Transverse colon (tissue), 4 donors: ENCODE measurements at regions not wholly inside any gene's neighbourhood (a gene's known extent, or its start where the extent isn't known, plus 50 kb on each side); places are given as distances from the start of the nearest gene placed in this dataset.

Experiments used
- DNase-seq: peaks from one replicate; pipeline ENCODE4 v3.0.0-alpha.2; 2019
- H3K27ac ChIP-seq, 4 donors: fragments of 200-600 bp; sonication (generic); 2 replicates each; pipeline ENCODE4 v1.5.1; 2016 to 2018; ENCODE audit warnings: inconsistent platforms in 4 of 4
- H3K27me3 ChIP-seq: fragments of 200-600 bp; sonication (generic); 2 replicates; pipeline ENCODE4 v1.5.1; 2017; ENCODE audit warnings: inconsistent platforms
- H3K36me3 ChIP-seq, 4 donors: fragments of 200-600 bp; sonication (generic); 2 replicates each; pipeline ENCODE4 v1.5.1; 2017 to 2019; ENCODE audit warnings: inconsistent platforms in 4 of 4
- H3K4me1 ChIP-seq, 4 donors: fragments of 200-600 bp; sonication (generic); 2 replicates each; pipeline ENCODE4 v1.5.1; 2017 to 2020; ENCODE audit warnings: inconsistent platforms in 4 of 4
- H3K4me3 ChIP-seq, 4 donors: fragments of 200-600 bp; sonication (generic); 1 replicate in 1 of 4; 2 replicates in 3 of 4; pipeline versions ENCODE4 v1.5.1 to v1.6.1; 2017 to 2019; ENCODE audit warnings: inconsistent platforms in 4 of 4
- H3K9me3 ChIP-seq, 2 donors: fragments of 200-600 bp; sonication (generic); 2 replicates each; pipeline ENCODE4 v1.5.1; 2017 to 2019; ENCODE audit warnings: inconsistent platforms in 2 of 2
- EP300 ChIP-seq: sonication (generic); formaldehyde crosslinking; IDR thresholded peaks from one replicate; pipeline ENCODE4 v1.6.1; 2017; ENCODE audit warnings: antibody characterized with exemption, low read depth
- POLR2A ChIP-seq: fragments of 450-650 bp; IDR thresholded peaks from one replicate; pipeline ENCODE4 v1.6.1; 2016; ENCODE audit warnings: antibody characterized with exemption, mild to moderate bottlenecking, moderate library complexity
- POLR2AphosphoS5 ChIP-seq, 3 donors: sonication (generic); formaldehyde crosslinking; IDR thresholded peaks; one replicate each; pipeline ENCODE4 v1.6.1; 2016; ENCODE audit warnings: antibody characterized with exemption in 3 of 3
- WGBS, 2 donors: methylation state at CpG; one replicate each; pipeline ENCODE4 v1.1.5; 2018; ENCODE audit warnings: low coverage in 1 of 2; 5-methylcytosine and 5-hydroxymethylcytosine counted together
- in situ Hi-C, 4 donors: fragments of 200-750 bp; cut with MboI; loops; one replicate each; pipeline versions ENCODE4 v1.15.0 to v1.15.1; 2017; ENCODE audit warnings: low sequenced_read_pairs in 3 of 4, low pct_ligation_motif_present in 1 of 4, low pct_unique_long_range_greater_than_20kb in 1 of 4
- intact Hi-C: fragments of 100-400 bp; cut with DNase I; formaldehyde crosslinking; loops from one replicate; pipeline ENCODE4 v1.15.1; 2023; ENCODE audit warnings: low total_unique reads
- TF ChIP-seq, protein P1 (sequence below), 5 experiments: fragments of 200-600 bp in 3 of 5; fragments of 450-650 bp in 2 of 5; sonication (generic) in 3 of 5; IDR thresholded peaks; 1 replicate in 2 of 5; 2 replicates in 3 of 5; pipeline ENCODE4 v1.5.1; 2016 to 2017; ENCODE audit warnings: antibody characterized with exemption in 5 of 5, inconsistent platforms in 3 of 5, mild to moderate bottlenecking in 2 of 5, moderate library complexity in 1 of 5

GRCh38 chrX:16511796-16512776 lies 137.9 kb upstream of the S100G start:
- intact Hi-C loops (no loop called here), in situ Hi-C loops (no loop called here)
- DNase-seq, result no peak
- Histone ChIP-seq H3K27me3 (no peaks in the 10 kb centered on the region), H3K36me3 (no peaks in the 10 kb centered on the region), H3K9me3 (no peaks in the 10 kb centered on the region), H3K27ac (no peak overlapping the region), H3K4me3 (no peak overlapping the region), H3K4me1 (no peaks in the 10 kb centered on the region)
- 62 to 76% methylated on average over 2 to 11 of the region's 11 CpGs for WGBS, 2 donors
- TF ChIP-seq, protein P1, sequence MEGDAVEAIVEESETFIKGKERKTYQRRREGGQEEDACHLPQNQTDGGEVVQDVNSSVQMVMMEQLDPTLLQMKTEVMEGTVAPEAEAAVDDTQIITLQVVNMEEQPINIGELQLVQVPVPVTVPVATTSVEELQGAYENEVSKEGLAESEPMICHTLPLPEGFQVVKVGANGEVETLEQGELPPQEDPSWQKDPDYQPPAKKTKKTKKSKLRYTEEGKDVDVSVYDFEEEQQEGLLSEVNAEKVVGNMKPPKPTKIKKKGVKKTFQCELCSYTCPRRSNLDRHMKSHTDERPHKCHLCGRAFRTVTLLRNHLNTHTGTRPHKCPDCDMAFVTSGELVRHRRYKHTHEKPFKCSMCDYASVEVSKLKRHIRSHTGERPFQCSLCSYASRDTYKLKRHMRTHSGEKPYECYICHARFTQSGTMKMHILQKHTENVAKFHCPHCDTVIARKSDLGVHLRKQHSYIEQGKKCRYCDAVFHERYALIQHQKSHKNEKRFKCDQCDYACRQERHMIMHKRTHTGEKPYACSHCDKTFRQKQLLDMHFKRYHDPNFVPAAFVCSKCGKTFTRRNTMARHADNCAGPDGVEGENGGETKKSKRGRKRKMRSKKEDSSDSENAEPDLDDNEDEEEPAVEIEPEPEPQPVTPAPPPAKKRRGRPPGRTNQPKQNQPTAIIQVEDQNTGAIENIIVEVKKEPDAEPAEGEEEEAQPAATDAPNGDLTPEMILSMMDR (IDR thresholded peaks at IDR 0.05), result no peak
- TF ChIP-seq EP300 (no peak), POLR2A (no peak), POLR2AphosphoS5 (IDR thresholded peaks at IDR 0.05) (no peak)

GRCh38 chrX:16516232-16516876 lies 133.6 kb upstream of the S100G start:
- TF ChIP-seq, protein P1 (IDR thresholded peaks at IDR 0.05), result no peak
- no peak for TF ChIP-seq POLR2AphosphoS5 (IDR thresholded peaks at IDR 0.05)
- TF ChIP-seq EP300, result no peak
- no peak for TF ChIP-seq POLR2A
- Histone ChIP-seq H3K36me3 (no peaks in the 10 kb centered on the region), H3K4me3 (no peak overlapping the region), H3K27me3 (no peaks in the 10 kb centered on the region), H3K9me3 (no peaks in the 10 kb centered on the region), H3K4me1 (no peaks in the 10 kb centered on the region), H3K27ac (no peak overlapping the region)
- in situ Hi-C loops (no loop called here), intact Hi-C loops (no loop called here)
- no peak for DNase-seq
- WGBS, 2 donors, result 78 to 100% methylated on average over 1 to 3 of the region's 3 CpGs

- DNase-seq, result no peak
- Histone ChIP-seq H3K27me3 (no peaks in the 10 kb centered on the region), H3K4me3 (no peak overlapping the region), H3K27ac (no peak overlapping the region), H3K9me3 (no peaks in the 10 kb centered on the region), H3K4me1 (no peaks in the 10 kb centered on the region), H3K36me3 (no peaks in the 10 kb centered on the region)
- intact Hi-C loops (no loop called here), in situ Hi-C loops (no loop called here)
- 92% methylated on average over 2 of the region's 2 CpGs; no CpG with 5 or more reads in 1 of the 2 donors for WGBS, 2 donors
- TF ChIP-seq POLR2A (no peak), POLR2AphosphoS5 (IDR thresholded peaks at IDR 0.05) (no peak)
- TF ChIP-seq, protein P1 (IDR thresholded peaks at IDR 0.05), result no peak
Measured at GRCh38 chrX:16517039-16517605, 132.8 kb upstream of the S100G start.

DNA sequence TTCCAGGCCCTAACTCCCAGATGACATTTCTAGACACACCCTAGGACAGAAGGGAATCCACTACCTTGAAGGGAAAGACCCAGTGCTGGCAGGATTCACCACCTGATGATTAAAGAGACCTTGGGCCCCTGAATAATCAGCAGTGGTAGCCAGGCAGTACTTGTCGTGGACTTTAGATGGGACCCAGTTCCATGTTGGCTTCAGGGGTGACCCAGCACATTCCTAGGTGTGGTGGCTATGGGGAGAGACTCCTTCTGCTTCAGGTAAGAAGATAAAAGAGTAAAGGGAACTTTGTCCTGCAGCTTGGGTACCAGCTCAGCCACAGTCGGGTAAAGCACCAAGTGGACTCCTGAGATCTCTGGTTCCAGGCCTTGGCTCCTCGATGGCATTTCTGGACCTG lies 131.8 kb upstream of the S100G start:
- WGBS, 2 donors, result 74% methylated on average over 3 of the region's 3 CpGs; no CpG with 5 or more reads in 1 of the 2 donors
- H3K27me3 ChIP-seq, result no peaks in the 10 kb centered on the region
- intact Hi-C loops (no loop called here), in situ Hi-C loops (no loop called here)
- no peaks in the 10 kb centered on the region for H3K9me3 ChIP-seq
- H3K36me3 ChIP-seq, result no peaks in the 10 kb centered on the region
- TF ChIP-seq POLR2AphosphoS5 (IDR thresholded peaks at IDR 0.05) (no peak), EP300 (no peak), POLR2A (no peak)
- TF ChIP-seq, protein P1 (IDR thresholded peaks at IDR 0.05), result no peak
- H3K4me3 ChIP-seq, result no peak overlapping the region
- H3K27ac ChIP-seq, result no peak overlapping the region
- no peak for DNase-seq
- H3K4me1 ChIP-seq, result no peaks in the 10 kb centered on the region
